ENCODE measurements at regions not wholly inside any gene's neighbourhood (a gene's known extent, or its start where the extent isn't known, plus 50 kb on each side); places are given as distances from the start of the nearest gene placed in this dataset.
"Not testable (repeated sequence)": the region's sequence is repeated elsewhere in the genome, so short reads cannot be mapped to it uniquely, and the experiment has no call there.

GRCh38 chr12:127169321-127170181, 1097.4 kb upstream of the TMEM132C start:
- no peak for DNase-seq (ENCODE audit: low read depth)

GRCh38 chr12:127170226-127171180, 1096.5 kb upstream of the TMEM132C start:
- DNase-seq (ENCODE audit: low read depth), result no peak

GRCh38 chr12:127172861-127173260, 1094.1 kb upstream of the TMEM132C start:
- no peak for DNase-seq (ENCODE audit: low read depth)

GRCh38 chr12:127173971-127174370, 1093.0 kb upstream of the TMEM132C start:
- not testable (repeated sequence) for DNase-seq (ENCODE audit: low read depth)

- DNase-seq (ENCODE audit: low read depth), result no peak
These were observed 1092.1 kb upstream of the TMEM132C start for GRCh38 chr12:127174881-127175280.

- no peak for DNase-seq (ENCODE audit: low read depth)
These were observed 1091.6 kb upstream of the TMEM132C start for GRCh38 chr12:127175361-127175760.

DNA sequence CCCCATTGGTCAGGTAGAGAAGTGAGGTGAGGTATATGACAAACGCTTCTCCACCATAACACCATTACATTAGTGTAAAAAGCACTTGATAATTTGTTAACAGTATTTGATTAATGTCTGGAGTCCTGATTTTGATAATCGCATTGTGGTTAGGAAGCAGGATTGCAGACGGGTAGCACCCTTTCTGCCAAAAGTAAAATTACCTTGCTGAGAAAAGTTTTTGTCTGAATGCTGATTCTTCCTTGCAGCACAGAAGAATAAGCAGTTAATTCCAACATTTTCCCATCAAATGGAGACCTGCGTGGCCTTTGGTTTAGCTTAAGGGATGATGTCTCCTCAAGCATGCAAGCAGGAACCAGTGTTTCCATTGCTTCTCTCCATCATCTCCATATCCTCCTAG, 1090.2 kb upstream of the TMEM132C start:
- DNase-seq (ENCODE audit: low read depth), result no peak

GRCh38 chr12:127178052-127178451, 1088.9 kb upstream of the TMEM132C start:
- DNase-seq (ENCODE audit: low read depth), result no peak

DNA sequence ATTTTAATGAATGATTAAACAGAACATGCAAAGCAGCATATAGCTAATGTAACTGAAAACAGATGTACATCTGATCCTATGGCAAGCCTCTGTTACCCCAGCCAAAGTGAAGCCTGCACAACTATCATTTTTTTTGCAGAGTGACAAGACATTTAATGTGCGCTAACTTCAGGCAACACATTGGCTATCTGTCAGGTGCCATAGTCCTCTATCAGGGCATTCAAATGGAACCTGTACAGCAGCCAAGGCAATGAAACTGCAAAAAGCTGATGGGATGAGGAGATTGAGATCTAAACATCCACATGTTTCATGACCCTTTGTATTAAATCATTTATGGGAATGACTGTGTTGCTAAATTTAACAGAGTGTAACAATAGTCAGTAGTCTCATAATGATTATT, 1088.5 kb upstream of the TMEM132C start:
- no peak for DNase-seq (ENCODE audit: low read depth)

DNA sequence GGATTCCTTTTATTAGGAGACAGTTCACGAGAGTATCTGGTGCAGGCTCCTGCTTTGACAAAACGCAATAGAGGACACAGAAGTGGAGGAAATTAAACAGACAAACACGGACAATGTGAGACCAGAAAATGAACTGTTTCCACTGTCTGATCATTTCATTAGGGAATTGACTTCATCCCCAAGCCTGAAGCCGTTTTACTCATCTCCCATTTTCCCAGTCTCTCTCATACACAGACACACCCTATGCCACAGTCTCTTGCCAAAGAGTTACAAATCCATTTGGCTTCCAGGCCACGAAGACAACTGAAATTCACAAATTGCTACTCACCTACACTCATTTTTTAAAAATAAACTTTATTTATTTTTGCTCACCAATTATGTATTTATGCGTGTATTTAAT, 1087.8 kb upstream of the TMEM132C start:
- DNase-seq (ENCODE audit: low read depth), result no peak

DNA sequence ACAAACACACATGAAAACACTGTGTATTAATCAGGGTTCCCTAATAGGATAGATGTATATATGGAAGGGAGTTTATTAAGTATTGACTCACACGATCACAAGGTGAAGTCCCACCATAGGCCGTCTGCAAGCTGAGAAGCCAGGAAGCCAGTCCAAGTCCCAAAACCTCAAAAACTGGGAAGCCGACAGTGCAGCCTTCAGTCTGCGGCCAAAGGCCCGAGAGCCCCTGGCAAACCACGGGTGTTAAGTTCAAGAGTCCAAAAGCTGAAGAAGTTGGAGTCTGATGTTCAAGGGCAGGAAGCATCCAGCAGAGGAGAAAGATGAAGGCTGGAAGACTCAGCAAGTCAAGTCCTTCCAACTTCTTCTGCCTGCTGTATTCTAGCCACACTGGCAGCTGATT, 1085.0 kb upstream of the TMEM132C start:
- no peak for DNase-seq (ENCODE audit: low read depth)

GRCh38 chr12:127189992-127190391, 1077.0 kb upstream of the TMEM132C start:
- no peak for DNase-seq (ENCODE audit: low read depth)

DNA sequence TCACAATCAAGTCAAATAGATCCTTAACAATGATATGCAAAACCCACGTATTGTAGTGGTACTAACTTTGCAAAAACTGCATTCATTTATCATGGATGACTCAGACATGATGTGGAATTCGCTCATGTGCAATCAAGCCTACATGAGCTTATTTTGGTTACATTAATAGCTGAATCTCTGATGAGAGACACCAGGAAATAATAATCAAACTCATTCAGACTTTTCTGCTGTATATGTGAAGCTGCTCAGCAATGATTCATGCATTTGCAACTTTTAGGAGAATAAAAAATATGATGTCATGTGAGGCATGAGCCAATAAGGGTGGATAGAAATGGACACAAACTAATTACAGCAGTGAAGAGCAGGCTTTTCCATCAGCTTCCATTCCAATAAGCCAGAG, 1075.8 kb upstream of the TMEM132C start:
- no peak for DNase-seq (ENCODE audit: low read depth)

GRCh38 chr12:127192391-127192790, 1074.6 kb upstream of the TMEM132C start:
- DNase-seq (ENCODE audit: low read depth), result no peak

DNA sequence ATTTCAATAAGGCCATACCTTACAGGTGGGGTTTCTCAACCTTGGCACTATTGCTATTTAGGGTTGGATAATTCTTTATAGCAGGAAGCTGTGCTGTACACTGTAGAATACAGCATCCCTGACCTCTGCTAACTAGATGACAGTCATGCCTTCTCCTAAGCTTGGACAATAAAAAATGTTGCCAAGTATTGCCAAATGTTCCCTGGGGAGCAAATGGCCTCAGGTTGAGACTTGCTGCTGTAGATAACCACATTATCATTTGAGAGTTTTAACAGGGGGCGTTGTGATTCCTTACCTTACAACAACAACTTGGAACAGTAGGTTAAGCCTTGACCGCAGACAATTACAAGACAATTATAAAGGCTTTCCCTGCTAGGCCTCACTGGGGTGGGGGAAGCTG, 1073.6 kb upstream of the TMEM132C start:
- no peak for DNase-seq (ENCODE audit: low read depth)

DNA sequence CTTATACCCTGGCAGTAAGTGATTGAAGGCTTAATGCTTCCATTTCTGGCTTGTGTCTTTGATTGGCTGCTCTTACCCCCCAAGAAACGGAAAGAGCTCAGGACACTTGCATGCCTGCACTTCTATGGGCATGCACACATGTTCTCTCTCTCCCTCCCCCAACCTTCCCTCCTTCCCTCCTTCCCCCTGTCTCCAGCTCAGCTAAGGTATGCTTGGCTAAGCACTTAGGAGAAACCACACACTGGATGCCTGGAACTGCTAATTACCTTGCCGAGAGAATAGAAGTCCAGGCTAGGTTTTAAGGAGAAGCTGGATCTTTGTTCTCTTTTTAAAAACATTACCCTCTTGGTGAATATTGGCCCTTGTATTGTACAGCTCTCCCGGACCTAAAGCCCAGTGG, 1072.8 kb upstream of the TMEM132C start:
- no peak for DNase-seq (ENCODE audit: low read depth)

- DNase-seq (ENCODE audit: low read depth), result no peak
These were observed 1061.0 kb upstream of the TMEM132C start for GRCh38 chr12:127205781-127206555.

DNA sequence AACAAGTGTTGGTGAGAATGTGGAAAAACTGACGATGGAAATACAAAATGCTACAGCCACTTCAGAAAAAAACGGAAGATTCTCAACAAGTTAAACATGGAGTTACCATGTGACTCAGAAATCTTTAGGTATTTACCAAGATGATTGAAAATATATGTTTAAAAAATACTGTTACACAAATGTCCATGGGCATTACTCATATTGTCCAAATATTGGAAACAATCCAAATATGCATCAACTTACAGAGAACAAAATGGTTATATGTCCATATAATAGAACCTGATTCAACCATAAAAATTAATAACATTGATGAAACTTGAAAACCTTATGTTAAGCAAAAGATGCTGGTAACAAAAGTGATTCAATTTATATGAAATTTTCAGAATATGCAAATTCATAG, 1057.7 kb upstream of the TMEM132C start:
- DNase-seq (ENCODE audit: low read depth), result no peak

GRCh38 chr12:127214186-127214585, 1052.8 kb upstream of the TMEM132C start:
- no peak for DNase-seq (ENCODE audit: low read depth)

DNA sequence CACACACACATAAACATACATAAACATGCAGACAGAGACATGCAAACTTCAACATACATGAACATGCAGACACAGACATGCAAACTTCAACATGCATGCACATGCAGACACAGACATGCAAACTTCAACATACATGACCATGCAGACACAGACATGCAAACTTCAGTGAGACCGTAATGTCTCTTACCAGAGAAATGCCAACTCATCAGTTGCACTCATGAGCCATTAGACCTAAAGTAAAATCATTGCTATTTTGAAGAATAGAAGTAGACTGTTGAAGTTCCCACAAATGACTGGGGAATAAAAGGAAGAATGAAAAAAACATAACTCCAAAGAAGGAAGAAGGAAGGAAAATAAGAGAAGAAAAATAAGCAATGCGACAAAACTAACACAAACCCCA, 1044.0 kb upstream of the TMEM132C start:
- no peak for DNase-seq (ENCODE audit: low read depth)

GRCh38 chr12:127223731-127224130, 1043.2 kb upstream of the TMEM132C start:
- DNase-seq (ENCODE audit: low read depth), result no peak

GRCh38 chr12:127230843-127231260, 1036.1 kb upstream of the TMEM132C start:
- no peak for DNase-seq (ENCODE audit: low read depth)
